Activated naive CD8-positive, alpha-beta T cell treated with anti-CD3 and anti-CD28 coated beads, Interleukin-2, amount 10 ng/mL, durations not matched to agents 7 days and 5 days (primary cell): ENCODE measurements at regions not wholly inside any gene's neighbourhood (a gene's known extent, or its start where the extent isn't known, plus 50 kb on each side); places are given as distances from the start of the nearest gene placed in this dataset.
A peak's percentile ranks its signal among the peaks of the same experiment; 100 is the strongest.

Source experiments
- ATAC-seq: fragments of 150-1000 bp; cut with Tn5 transposase; one replicate; pipeline ENCODE4 v1.10.0; 2021; ENCODE audit warnings: low read depth, moderate library complexity
- POLR2A ChIA-PET: fragments of 350-600 bp; sonication (Branson Sonifier 250); formaldehyde crosslinking; loops from one replicate; lab custom pipeline; 2021; ENCODE audit warnings: antibody characterized with exemption; lab: Charles Lee
- DNase-seq: peaks from one replicate; pipeline ENCODE4 v3.0.0; 2021
- H3K27ac Mint-ChIP-seq: one replicate; pipeline ENCODE4 v1.8.0; 2022; ENCODE audit warnings: mild to moderate bottlenecking, mixed read lengths
- H3K27me3 Mint-ChIP-seq: one replicate; pipeline ENCODE4 v1.8.0; 2022; ENCODE audit warnings: mild to moderate bottlenecking, moderate library complexity, mixed read lengths
- H3K36me3 Mint-ChIP-seq: one replicate; pipeline ENCODE4 v1.8.0; 2021; ENCODE audit warnings: mild to moderate bottlenecking, mixed read lengths
- H3K4me1 Mint-ChIP-seq: one replicate; pipeline ENCODE4 v1.8.0; 2021; ENCODE audit warnings: mixed read lengths
- H3K4me3 Mint-ChIP-seq: one replicate; pipeline ENCODE4 v1.8.0; 2022; ENCODE audit warnings: mild to moderate bottlenecking, moderate library complexity, mixed read lengths
- H3K9me3 Mint-ChIP-seq: one replicate; pipeline ENCODE4 v1.8.0; 2021; ENCODE audit warnings: mixed read lengths

DNA sequence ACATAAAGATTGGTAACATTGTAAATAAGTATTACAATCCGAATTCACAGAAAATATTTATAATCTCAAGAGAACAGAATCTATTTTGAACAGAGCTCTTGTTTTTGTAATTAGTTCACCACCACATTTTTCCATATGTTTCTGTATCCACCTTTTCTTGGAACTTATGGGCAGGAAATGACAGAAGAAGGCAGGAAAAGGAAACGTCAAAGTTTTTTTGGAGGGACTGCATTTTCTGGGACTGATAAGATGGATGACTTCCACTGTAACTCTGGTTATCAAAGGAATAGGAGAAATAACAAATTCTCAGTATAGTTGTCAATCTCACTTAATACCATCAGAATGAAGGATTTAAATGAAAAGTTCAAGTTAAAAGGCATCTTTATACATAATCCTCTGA lies 75.1 kb upstream of the SMNDC1 start:
- POLR2A ChIA-PET = no interaction called here
- Mint-ChIP-seq H3K9me3 (no peaks in the 10 kb centered on the region), H3K27ac (no peak overlapping the region), H3K4me1 (peaks cover 9% of the 10 kb centered on the region), H3K27me3 (no peaks in the 10 kb centered on the region), H3K4me3 (no peak overlapping the region), H3K36me3 (no peaks in the 10 kb centered on the region)
- no peak for ATAC-seq
- DNase-seq = no peak

- Mint-ChIP-seq H3K27me3 (no peaks in the 10 kb centered on the region), H3K27ac (no peak overlapping the region), H3K36me3 (no peaks in the 10 kb centered on the region), H3K4me3 (no peak overlapping the region), H3K9me3 (no peaks in the 10 kb centered on the region), H3K4me1 (peaks cover 10% of the 10 kb centered on the region)
- DNase-seq (no peak), ATAC-seq (no peak)
- POLR2A ChIA-PET = no interaction called here
Observed at GRCh38 chr10:110380293-110380692, 75.6 kb upstream of the SMNDC1 start.

GRCh38 chr10:110382695-110383094 lies 78.0 kb upstream of the SMNDC1 start:
- ATAC-seq (no peak), DNase-seq (no peak)
- Mint-ChIP-seq H3K4me1 (peaks cover 12% of the 10 kb centered on the region), H3K9me3 (no peaks in the 10 kb centered on the region), H3K4me3 (no peak overlapping the region), H3K27me3 (no peaks in the 10 kb centered on the region), H3K27ac (no peak overlapping the region), H3K36me3 (no peaks in the 10 kb centered on the region)
- POLR2A ChIA-PET = no interaction called here

DNA sequence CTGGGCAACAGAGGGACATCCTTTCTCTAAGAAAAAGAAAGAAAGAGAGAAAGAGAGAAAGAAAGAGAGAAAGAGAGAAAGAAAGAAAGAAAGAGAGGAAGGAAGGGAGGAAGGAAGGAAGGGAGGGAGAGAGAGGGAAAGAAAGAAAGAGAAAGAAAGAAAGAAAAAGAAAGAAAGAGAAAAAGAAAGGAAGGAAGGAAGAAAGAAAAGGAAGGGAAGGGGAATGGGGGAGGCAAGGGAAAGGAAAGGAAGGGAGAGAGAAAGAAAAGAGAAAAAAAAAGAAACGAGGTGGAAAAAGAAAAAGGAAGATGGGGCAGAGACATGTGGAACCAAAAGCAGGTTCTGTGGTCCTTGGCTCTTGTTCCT lies 82.9 kb upstream of the SMNDC1 start:
- H3K36me3 Mint-ChIP-seq = no peaks in the 10 kb centered on the region
- peak overlapping the region; percentile 58 for H3K27ac Mint-ChIP-seq
- peaks cover 2% of the 10 kb centered on the region for H3K27me3 Mint-ChIP-seq
- DNase-seq (no peak), ATAC-seq (no peak)
- H3K4me1 Mint-ChIP-seq = peaks cover 22% of the 10 kb centered on the region
- POLR2A ChIA-PET = interaction anchor here (1.0 kb wide), 1 partner anchor 111 kb away, joined by 3 read pairs; no protein-coding TSS in a partner anchor
- H3K4me3 Mint-ChIP-seq = peak overlapping the region; percentile 51
- H3K9me3 Mint-ChIP-seq = no peaks in the 10 kb centered on the region

DNA sequence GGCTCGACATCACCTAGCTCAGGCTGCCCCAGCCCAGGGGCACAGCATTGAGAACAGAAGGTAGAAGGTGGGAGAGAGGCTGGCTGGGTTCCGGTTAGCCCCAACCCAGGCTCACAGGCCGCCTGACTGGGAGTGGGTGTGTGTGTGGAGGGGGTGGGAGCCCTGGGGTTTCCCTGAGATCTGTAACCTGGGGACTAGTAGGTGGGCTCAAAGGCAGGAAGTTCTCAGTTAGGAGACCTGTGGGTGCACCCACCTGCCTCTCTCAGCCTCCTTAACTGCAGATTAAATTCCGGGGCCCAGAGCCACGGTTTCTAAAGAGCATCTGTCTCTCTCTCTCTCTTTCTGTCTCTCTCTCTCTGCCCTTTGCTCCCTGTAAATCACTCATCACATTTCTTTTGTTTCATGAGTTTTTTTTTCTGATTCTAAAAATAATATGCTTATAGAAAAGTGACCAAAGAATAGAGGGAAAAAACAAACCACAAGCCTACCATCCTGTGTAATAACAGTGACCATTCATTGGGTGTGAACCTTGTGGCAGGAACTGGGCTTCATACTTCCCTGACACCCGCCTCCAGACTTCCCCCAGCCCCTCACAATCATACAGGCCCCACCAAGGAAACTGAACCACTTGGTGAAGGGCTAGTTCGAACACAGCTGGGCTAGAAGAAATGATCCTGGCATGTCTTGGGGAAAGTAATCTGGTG lies 83.4 kb upstream of the SMNDC1 start:
- POLR2A ChIA-PET = interaction anchor here (1.0 kb wide), 1 partner anchor 110 kb away, joined by 3 read pairs; no protein-coding TSS in a partner anchor
- peak overlapping the region; percentile 18 for H3K27ac Mint-ChIP-seq

GRCh38 chr10:110388687-110389052 lies 84.0 kb upstream of the SMNDC1 start:
- Mint-ChIP-seq H3K9me3 (no peaks in the 10 kb centered on the region), H3K27ac (no peak overlapping the region), H3K27me3 (peaks cover 2% of the 10 kb centered on the region), H3K4me3 (no peak overlapping the region), H3K4me1 (peaks cover 22% of the 10 kb centered on the region), H3K36me3 (no peaks in the 10 kb centered on the region)
- no peak for ATAC-seq
- no peak for DNase-seq
- POLR2A ChIA-PET = no interaction called here

More for the DNA sequence above, 83.4 kb upstream of the SMNDC1 start:
- Mint-ChIP-seq H3K4me1 (peaks cover 22% of the 10 kb centered on the region), H3K4me3 (peak overlapping the region; percentile 51), H3K9me3 (no peaks in the 10 kb centered on the region), H3K36me3 (no peaks in the 10 kb centered on the region), H3K27me3 (peaks cover 2% of the 10 kb centered on the region)
- peak; percentile 39 for DNase-seq
- ATAC-seq = peak; percentile 64

DNA sequence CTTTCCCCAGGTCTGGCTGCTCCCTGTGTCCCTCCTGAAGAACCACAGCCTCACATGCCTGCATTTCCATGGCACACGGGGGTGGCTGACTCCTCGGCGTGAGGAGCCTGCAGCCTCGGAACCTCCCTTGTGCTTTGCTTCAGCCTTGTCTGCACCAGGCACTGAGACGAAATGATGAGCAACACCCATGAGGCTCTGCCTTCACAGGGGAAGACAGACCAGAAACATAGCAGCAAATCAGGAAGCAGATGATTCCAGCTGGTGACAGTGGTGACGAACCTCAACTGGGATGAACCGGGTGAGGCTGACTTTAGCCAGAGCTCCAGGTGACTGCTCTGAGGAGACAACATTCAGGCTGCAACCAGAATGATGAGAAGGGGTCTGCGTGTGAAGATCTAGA lies 84.5 kb upstream of the SMNDC1 start:
- Mint-ChIP-seq H3K4me3 (no peak overlapping the region), H3K9me3 (no peaks in the 10 kb centered on the region), H3K36me3 (no peaks in the 10 kb centered on the region), H3K4me1 (peaks cover 22% of the 10 kb centered on the region), H3K27me3 (peaks cover 2% of the 10 kb centered on the region), H3K27ac (no peak overlapping the region)
- DNase-seq (no peak), ATAC-seq (no peak)
- POLR2A ChIA-PET = no interaction called here

GRCh38 chr10:110391541-110391940 lies 86.8 kb upstream of the SMNDC1 start:
- peaks cover 24% of the 10 kb centered on the region for H3K4me1 Mint-ChIP-seq
- POLR2A ChIA-PET = no interaction called here
- no peak for DNase-seq
- H3K36me3 Mint-ChIP-seq = no peaks in the 10 kb centered on the region
- ATAC-seq = no peak
- H3K27me3 Mint-ChIP-seq = peaks cover 2% of the 10 kb centered on the region
- H3K27ac Mint-ChIP-seq = no peak overlapping the region
- H3K4me3 Mint-ChIP-seq = no peak overlapping the region
- no peaks in the 10 kb centered on the region for H3K9me3 Mint-ChIP-seq

DNA sequence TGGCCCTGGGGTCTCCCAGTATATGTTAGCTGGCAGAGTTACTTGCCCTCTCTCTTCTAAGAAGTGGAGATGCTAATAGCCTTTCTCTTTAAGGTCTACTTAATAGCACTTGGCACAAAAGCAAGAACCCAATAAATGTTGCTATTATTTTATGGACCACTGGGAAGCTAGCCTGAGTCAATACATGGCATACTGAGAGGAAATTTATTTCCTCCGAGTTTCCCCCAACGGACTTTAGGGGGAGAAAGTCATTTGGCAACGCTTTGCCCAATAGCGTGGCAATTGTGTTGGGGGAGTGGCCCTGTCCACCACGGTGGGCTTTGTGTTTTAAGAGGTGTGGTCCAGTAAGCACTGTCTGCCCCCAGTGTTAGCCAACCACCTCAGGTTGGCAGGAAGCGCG lies 87.4 kb upstream of the SMNDC1 start:
- H3K27me3 Mint-ChIP-seq = peaks cover 2% of the 10 kb centered on the region
- DNase-seq (no peak), ATAC-seq (no peak)
- H3K36me3 Mint-ChIP-seq = no peaks in the 10 kb centered on the region
- no peak overlapping the region for H3K4me3 Mint-ChIP-seq
- H3K4me1 Mint-ChIP-seq = peaks cover 24% of the 10 kb centered on the region
- POLR2A ChIA-PET = no interaction called here
- no peak overlapping the region for H3K27ac Mint-ChIP-seq
- no peaks in the 10 kb centered on the region for H3K9me3 Mint-ChIP-seq

DNA sequence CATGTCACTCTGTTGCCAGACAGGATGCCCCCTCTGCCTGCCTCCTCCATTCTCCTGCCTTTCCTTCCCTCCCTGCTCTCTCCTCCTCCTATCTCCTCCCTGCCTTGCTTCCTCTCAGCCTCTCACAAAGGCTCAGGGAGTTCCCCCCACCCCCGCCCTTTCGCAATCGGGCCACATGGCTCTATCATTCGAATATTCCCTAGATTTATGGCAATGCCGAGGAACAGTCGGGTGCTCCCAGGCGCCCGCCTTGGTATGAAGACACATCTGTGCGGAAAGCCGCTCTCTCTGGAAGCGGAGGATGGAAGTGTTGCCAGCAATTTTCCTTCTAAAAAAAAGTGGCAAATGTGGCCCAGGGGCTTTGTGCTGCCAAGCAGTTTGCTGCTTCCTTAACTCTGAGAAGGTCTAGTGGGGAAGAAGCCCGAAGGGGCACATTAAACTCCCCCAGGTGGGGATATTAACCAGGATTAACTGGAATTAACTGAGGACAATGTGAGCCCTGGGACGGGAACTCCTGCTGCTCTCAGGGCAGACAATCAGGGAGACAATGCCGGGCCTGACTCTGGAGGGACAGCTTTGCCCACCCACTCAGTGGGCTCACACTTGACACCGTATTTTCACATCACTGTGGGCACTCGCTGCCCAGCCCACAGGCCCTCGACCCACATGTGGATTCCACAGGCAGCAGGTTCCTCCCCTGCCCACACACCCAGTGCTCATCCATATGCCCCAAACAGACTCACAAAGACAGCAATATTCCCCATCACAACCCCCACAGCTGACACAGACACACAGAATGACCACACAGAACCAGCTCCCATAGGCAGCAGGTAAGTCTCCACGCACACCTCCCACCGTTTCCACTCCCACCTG lies 88.4 kb upstream of the SMNDC1 start:
- Mint-ChIP-seq H3K27ac (peak overlapping the region; percentile 44), H3K9me3 (no peaks in the 10 kb centered on the region), H3K36me3 (no peaks in the 10 kb centered on the region), H3K4me1 (peaks cover 16% of the 10 kb centered on the region), H3K27me3 (peaks cover 4% of the 10 kb centered on the region), H3K4me3 (no peak overlapping the region)
- ATAC-seq (no peak), DNase-seq (no peak)
- POLR2A ChIA-PET = no interaction called here

- H3K27ac Mint-ChIP-seq = no peak overlapping the region
- DNase-seq (no peak), ATAC-seq (no peak)
- peaks cover 9% of the 10 kb centered on the region for H3K4me1 Mint-ChIP-seq
- peaks cover 4% of the 10 kb centered on the region for H3K27me3 Mint-ChIP-seq
- no peaks in the 10 kb centered on the region for H3K36me3 Mint-ChIP-seq
- POLR2A ChIA-PET = no interaction called here
- H3K9me3 Mint-ChIP-seq = no peaks in the 10 kb centered on the region
- no peak overlapping the region for H3K4me3 Mint-ChIP-seq
Observed at GRCh38 chr10:110393866-110394265, 89.1 kb upstream of the SMNDC1 start.

DNA sequence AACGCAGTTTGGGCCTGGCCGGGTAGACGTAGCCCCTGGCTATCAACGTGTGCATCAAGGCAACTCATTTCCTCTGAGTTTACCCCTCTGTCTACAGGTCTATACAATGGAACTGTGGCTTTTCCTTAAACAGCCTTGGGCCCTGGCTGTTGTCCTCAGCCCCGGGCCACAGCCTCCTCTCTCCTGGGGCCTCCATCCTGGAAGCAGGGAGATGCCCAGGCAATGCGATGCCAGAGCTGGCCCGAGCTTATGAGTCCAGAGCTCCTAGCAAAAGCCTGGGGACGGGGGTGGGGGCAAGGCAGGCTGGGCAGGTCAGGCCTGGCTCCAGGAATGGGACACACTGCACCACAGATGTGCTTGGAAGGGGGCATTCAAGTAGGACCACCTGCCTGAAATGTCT lies 89.6 kb upstream of the SMNDC1 start:
- H3K4me1 Mint-ChIP-seq = peaks cover 7% of the 10 kb centered on the region
- DNase-seq (no peak), ATAC-seq (no peak)
- POLR2A ChIA-PET = no interaction called here
- no peak overlapping the region for H3K4me3 Mint-ChIP-seq
- H3K27ac Mint-ChIP-seq = no peak overlapping the region
- peaks cover 4% of the 10 kb centered on the region for H3K27me3 Mint-ChIP-seq
- no peaks in the 10 kb centered on the region for H3K36me3 Mint-ChIP-seq
- no peaks in the 10 kb centered on the region for H3K9me3 Mint-ChIP-seq

- peaks cover 4% of the 10 kb centered on the region for H3K4me1 Mint-ChIP-seq
- peaks cover 3% of the 10 kb centered on the region for H3K27me3 Mint-ChIP-seq
- no peaks in the 10 kb centered on the region for H3K36me3 Mint-ChIP-seq
- H3K27ac Mint-ChIP-seq = no peak overlapping the region
- no peak for ATAC-seq
- POLR2A ChIA-PET = no interaction called here
- H3K4me3 Mint-ChIP-seq = no peak overlapping the region
- DNase-seq = no peak
- no peaks in the 10 kb centered on the region for H3K9me3 Mint-ChIP-seq
Observed at GRCh38 chr10:110394898-110395297, 90.2 kb upstream of the SMNDC1 start.
